WTC11 (cell line): ENCODE measurements at regions not wholly inside any gene's neighbourhood (a gene's known extent, or its start where the extent isn't known, plus 50 kb on each side); places are given as distances from the start of the nearest gene placed in this dataset.

Experiments
- ATF2 ChIP-seq: sonication (generic); formaldehyde crosslinking; IDR thresholded peaks from 2 replicates; pipeline ENCODE4 v1.8.1; 2022; ENCODE audit warnings: low read depth, missing genetic modification reagents, borderline replicate concordance
- CTCF ChIP-seq: fragments of 200-600 bp; IDR thresholded peaks from 2 replicates; pipeline ENCODE4 v1.8.0; 2022; ENCODE audit warnings: antibody characterized with exemption
- ETV6 ChIP-seq: sonication (generic); formaldehyde crosslinking; IDR thresholded peaks from 2 replicates; pipeline ENCODE4 v1.8.1; 2022; ENCODE audit warnings: mild to moderate bottlenecking, missing genetic modification reagents
- PREB ChIP-seq: sonication (generic); formaldehyde crosslinking; IDR thresholded peaks from 2 replicates; pipeline ENCODE4 v1.8.1; 2022; ENCODE audit warnings: mild to moderate bottlenecking, missing genetic modification reagents, moderate library complexity, borderline replicate concordance
- RELA ChIP-seq: sonication (generic); formaldehyde crosslinking; IDR thresholded peaks from 2 replicates; pipeline ENCODE4 v1.8.1; 2022; ENCODE audit warnings: missing genetic modification reagents, mild to moderate bottlenecking, borderline replicate concordance
- ZNF281 ChIP-seq: sonication (generic); formaldehyde crosslinking; IDR thresholded peaks from 2 replicates; pipeline ENCODE4 v1.8.0; 2023; ENCODE audit warnings: mild to moderate bottlenecking, missing genetic modification reagents
- ZNF317 ChIP-seq: sonication (generic); formaldehyde crosslinking; IDR thresholded peaks from 2 replicates; pipeline ENCODE4 v1.8.1; 2023; ENCODE audit warnings: low read depth, mild to moderate bottlenecking, moderate library complexity, missing genetic modification reagents, borderline replicate concordance
- ZNF671 ChIP-seq: fragments of 250-450 bp; sonication (Bioruptor Pico); IDR thresholded peaks from 2 replicates; pipeline ENCODE4 v1.8.0; 2021; ENCODE audit warnings: mild to moderate bottlenecking

GRCh38 chr14:56065621-56066290 lies 52.5 kb upstream of the PELI2 start:
- TF ChIP-seq RELA (CRISPR knock-in tag), result no peak
- no peak for TF ChIP-seq CTCF
- no peak for TF ChIP-seq ZNF281
- no peak for TF ChIP-seq ETV6 (CRISPR knock-in tag)
- TF ChIP-seq ZNF317 (CRISPR knock-in tag), result no peak
- TF ChIP-seq ATF2, result no peak
- no peak for TF ChIP-seq PREB
- no peak for TF ChIP-seq ZNF671 (CRISPR knock-in tag)
